NOMO-1 treated with DMSO at 0.1 percent for 48 hours (cell line): ENCODE measurements at regions not wholly inside any gene's neighbourhood (a gene's known extent, or its start where the extent isn't known, plus 50 kb on each side); places are given as distances from the start of the nearest gene placed in this dataset.
"Not testable (repeated sequence)": the region's sequence is repeated elsewhere in the genome, so short reads cannot be mapped to it uniquely, and the experiment has no call there.

ENCODE experiments used
- DNase-seq: peaks from one replicate; lab custom pipeline; 2025; ENCODE audit not compliant: unreplicated experiment; lab: John Stamatoyannopoulos, UW

DNA sequence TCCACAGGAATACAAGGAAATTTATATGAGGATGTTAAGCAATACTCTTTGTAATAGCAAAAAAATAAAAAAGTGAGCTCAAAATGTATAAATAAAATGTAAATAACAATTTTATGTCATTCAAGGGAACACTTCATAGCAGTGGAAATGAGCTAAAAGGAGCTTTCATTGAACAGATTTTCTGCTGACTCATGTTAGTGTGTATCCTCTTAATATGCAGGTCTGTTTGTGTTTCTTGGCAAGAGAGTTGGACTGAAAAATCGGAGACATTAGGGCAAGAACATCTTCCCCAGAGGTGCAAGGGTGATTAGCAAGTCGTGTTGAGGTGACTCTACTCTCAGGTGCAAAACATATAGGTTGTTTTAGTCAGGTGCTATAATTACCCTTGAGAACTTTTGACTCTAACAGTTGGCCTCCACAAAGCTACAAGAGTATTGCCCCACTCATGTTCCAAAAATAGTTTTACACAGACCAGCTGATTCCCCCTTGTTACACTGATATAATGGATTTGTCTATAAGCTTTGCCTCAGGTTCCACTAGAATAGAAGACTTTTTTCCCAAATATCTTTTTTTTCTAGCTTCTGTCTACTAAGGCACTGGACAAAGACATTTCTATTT is 702.9 kb downstream of the TENT5A start:
- no peak for DNase-seq

DNA sequence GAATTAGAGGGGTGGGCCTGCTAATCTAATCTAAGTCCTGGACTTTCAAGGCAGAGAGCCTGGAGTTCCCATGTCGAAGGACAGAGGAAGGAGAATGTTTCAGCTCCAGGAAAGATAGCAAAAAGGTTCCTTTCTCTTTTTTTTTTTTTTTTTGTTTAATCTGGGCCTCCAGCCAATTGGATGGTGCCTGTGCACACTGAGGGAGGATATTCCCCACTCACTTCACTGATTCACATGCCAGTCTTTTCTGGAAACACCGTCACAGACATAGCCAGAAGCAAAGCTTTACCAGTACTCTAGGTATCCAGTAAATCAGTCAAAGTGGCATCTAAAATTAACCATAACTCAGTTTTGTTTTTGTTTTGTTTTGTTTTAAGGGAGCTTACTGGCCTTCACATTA is 721.1 kb downstream of the TENT5A start:
- no peak for DNase-seq

DNA sequence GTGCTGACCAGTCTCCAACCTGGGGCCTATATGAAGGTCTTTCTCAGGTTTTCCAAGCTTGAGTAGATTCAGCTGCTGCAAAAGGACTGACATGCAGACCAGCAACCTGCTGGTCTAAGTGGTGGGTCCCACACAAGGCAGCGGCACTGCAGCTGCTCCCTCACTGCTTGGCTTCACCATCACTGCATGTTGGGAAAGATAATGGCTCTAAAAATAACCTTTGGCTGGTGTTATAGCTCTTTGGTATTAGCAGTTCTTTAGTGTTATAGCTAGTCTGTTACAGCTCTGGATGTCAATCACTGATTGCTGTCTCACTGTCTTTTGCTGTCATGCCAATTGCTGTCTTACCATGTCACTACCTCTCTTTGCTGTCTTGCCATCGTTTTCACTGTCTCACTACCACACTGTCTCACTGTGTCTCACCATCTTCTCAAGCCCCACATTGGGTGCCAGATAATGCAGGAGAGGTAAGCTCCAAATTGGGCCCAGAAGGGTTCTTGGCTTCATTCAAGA is 726.4 kb downstream of the TENT5A start:
- DNase-seq, result no peak

DNA sequence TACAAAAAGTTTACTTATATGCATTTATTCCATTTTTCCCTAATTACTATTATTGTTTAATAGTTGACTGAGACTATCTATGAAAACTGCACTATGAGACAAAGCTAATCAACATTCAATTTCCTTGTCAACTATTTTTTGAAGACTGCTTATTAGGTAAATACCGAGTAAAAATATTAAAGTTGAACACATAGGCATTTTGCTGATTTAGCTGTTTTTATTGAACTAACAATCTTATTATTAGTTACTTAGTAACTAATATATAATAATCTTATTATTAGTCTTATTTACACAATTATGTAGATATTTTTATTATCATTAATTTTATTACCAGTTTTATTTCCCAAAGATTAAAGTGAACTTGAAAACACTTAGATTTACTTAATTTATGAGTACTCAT is 728.8 kb downstream of the TENT5A start:
- DNase-seq, result no peak

DNA sequence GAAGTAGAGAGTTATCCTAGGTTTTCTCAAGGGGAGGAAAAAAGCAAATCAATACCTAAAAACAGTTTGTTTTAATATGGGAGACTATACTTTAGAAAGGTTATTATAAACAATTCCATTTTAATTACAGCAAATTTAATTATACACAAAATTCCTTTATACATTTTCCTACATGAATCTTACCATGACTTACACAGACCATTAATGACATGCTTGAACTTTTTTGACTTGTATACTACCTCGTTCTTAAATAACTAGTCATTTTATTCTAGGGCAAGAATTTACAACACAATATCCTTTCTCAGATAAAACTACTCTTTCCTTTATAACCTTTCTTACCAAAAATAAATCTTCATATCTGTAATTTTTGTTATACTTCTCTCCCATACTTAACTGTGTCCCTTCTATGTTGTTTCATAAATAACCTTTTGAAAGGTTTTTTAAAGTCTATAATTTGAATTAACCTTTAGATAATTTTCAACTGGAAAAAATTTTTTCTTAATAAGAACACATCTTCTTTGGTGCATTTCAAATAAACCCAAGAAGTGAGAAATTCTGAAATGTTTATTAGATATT is 729.4 kb downstream of the TENT5A start:
- DNase-seq, result no peak

DNA sequence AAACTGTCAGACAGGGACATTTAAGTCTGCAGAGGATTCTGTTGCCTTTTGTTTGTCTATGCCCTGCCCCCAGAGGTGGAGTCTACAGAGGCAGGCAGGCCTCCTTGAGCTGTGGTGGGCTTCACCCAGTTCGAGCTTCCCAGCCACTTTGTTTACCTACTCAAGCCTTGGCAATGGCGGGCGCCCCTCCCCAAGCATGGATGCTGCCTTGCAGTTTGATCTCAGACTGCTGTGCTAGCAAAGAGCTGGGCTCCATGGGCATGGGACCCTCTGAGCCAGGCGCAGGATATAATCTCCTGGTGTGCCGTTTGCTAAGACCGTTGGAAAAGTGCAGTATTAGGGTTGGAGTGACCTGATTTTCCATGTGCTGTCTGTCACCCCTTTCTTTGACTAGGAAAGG is 734.9 kb downstream of the TENT5A start:
- DNase-seq, result not testable (repeated sequence)

DNA sequence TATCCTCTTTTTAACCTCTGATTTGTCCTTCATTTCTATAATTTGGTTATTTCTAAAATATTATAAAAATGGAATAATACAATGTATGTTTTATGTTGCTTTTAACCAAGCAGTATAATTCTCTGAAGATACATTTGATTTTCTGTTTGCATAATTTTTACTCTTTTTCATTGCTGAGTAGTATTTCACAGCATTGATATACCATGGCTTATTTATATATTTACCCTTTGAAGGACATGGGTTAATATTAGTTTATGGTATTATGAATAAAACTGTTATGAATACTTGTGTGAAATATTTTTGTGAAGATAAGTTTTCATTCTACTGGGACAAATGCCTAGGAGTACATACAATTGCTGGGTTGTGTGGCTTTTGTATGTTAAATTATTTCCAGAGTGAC is 748.6 kb downstream of the TENT5A start:
- DNase-seq, result no peak

DNA sequence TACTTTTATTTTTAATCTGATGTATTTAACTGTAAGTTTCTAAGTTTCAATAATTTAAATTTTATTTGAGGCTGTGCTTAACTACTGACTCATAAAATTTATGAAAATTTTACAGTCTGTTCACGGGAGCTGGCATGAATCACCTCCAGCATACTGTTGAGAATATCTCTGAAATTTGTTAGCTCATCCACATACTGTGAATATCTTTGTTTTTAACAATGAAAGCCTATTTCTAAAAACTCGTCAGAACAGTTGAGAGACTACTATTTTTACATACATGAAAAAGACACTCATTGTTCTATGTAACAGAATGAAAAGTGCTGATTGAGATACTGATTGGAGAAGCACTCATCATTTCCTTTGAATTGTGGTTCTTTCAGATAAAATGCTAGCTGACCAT is 749.3 kb downstream of the TENT5A start:
- no peak for DNase-seq

DNA sequence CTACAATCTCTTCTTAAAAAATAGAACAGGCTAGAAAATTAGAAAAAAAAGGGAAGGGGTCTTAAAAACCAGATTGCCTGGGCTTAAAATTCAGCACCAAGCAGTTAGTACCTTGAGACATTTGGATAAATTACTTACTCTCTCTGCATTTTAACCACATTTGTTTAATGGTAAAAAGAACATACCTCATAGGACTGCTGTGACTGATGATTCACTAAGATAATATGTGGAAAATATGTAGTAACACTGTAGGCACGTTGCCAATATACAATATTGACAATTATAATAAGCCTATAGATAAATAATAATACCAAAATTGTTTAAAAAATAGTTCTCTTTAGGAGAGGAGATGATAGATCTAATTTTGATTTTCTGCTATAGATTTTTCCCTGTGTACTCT is 750.4 kb downstream of the TENT5A start:
- no peak for DNase-seq

DNA sequence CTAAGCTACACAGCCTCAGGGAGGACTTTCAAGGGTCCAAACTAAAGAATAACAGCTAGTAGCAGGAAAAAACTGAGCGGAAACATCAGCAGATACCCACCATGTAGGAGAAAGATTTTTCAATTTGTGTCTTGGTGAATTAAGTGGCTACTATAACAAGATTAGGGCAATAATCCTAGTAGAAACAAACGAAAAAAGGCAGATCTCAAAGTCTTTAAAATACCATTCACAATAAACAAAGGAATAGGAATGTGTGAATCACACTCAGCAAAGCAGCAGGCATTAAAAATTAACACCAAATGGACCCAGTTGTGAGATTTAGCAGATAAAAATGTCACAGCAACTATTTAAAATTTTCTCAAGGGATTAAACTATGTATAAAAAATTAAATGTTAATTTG is 761.2 kb downstream of the TENT5A start:
- DNase-seq, result no peak

DNA sequence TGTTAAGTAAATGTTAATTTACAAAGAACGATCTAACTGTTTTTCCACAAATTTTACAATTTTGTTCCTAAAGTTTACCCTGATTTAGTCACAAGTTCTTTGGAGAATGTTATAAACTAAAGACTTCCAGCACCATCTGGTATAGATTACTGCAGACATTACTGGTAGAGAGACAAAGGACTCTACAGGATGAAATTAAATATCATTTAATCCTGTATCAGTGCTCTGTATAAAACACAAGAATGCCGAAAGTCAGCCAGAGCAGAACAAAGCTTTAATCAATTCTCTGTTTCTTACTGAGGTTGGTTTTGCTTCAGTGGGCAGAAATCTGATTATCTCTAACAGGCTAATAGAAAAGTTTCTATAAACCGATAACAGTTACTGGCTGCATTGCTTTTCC is 763.6 kb downstream of the TENT5A start:
- DNase-seq, result no peak

DNA sequence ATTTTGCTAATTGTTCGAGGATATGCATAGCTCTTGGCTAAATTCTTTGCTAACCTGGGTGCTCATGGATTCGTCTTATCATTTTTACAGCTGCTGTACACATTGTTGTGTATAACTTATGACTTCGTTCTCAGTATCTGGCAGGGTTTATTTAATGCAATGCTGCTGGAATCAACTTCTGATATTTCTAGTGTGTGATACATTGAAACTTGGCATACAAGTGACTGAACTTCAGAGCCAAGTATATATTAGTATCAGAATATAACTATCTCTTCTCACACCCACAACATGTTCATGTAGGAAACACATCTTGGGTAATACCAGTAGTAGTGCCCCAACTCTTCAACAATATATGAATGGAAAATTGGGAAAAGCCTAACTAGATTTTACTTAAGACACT is 764.2 kb downstream of the TENT5A start:
- no peak for DNase-seq

DNA sequence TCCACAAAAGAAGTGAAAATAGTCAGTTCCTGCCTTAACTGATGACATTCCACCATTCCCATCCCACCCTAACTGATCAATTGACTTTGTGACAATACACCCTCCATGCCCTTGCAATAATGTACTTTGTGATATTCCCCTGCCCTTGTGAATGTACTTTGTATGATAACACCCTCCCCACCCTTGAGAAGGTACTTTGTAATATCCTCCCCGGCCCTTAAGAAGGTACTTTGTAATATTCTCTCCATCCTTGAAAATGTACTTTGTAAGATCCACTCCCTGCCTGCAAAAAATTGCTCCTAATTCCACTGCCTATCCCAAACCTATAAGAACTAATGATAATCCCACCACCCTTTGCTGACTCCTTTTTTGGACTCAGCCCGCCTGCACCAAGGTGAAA is 771.3 kb downstream of the TENT5A start:
- DNase-seq, result not testable (repeated sequence)

DNA sequence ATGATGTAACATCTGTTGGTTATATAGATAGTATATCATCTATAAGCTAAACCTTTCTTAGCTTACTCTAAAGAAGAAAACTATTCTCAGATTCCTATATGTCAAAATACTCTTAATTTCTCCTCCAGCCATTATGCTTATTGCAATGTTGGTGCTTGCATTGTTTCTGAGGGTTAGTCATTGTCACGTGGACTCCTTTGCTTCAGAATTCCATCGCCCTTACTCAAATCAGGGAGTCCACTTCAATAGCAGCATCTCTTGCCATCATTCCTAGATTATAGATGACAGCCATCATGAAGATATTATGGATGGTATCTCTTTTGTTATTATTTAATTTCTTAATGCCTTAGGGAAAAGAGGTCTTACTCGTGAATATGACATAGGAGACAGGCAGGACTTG is 776.1 kb downstream of the TENT5A start:
- DNase-seq, result no peak

DNA sequence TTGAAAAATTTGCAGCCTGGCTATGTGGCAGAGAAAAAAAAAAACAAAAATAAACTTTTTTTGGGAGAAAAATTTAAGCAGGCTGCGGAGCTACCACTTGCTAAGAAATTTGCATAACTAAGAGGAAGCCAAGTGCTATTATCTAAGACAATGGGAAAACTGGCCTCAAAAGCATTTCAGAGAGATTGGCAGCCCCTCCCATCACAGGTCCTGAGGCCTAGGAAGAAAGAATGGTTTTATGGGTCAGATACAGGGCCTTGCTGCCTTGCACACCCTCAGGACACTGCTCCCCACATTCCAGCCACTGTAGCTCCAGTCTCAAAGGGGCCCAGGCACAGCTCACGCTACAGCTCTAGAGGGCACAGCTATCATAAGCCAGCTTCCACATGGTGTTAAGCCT is 777.9 kb downstream of the TENT5A start:
- no peak for DNase-seq

DNA sequence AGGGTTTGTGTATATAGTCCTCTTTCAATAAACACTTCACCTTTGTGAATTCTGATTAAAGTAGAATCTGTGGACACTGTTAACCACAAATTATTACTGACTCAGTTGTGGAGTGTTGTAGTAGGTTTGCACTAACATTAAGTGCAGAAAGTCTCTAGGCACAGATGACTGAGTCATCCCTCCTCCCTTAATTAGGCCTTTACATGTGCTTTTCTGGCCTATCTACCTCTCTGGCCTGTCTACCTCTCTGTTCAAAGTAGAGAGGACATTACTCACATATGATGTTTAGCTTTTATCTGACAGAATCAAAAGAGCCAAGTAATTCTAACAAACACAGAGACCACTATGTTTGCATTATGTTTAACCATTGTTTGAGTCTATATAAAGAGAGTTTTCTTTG is 783.0 kb downstream of the TENT5A start:
- DNase-seq, result no peak

DNA sequence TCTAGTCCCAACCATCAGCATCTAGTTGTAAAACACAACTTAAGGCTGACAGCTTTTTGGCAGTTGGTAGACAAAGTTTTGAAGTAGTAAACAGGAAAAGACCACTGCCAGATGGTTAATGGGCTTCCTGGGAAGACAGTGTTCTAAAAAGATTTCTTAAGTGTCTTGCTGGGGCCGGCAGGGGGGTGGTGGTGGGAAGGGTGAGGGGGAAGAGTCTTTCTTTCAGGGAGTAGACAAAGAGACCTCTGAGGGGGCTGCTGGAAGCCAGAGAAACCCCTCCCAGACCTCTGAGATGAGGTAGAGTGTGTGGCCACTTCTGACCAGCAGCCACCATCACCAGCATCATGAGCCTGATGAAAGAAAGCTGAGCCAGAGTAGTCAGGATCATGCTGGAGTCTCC is 784.9 kb downstream of the TENT5A start:
- DNase-seq, result no peak

DNA sequence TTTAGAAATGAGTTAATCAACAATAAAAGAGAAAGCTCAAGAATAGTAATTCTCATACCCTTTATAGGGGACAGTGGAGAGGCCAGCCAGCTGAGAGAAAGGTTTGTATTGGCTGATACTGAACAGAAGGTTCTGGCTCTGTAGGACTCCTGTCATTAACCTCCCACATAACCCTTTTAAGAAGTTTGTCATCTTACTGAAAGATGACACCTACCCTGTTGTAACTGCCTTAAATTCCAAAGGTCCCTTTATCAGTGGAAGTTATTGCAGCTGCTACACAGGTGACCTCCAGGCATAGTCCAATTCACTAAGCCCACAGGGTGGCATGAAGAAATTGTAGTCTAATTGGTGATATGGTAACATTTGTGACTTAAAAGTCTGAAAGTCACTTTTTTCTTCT is 790.1 kb downstream of the TENT5A start:
- no peak for DNase-seq

DNA sequence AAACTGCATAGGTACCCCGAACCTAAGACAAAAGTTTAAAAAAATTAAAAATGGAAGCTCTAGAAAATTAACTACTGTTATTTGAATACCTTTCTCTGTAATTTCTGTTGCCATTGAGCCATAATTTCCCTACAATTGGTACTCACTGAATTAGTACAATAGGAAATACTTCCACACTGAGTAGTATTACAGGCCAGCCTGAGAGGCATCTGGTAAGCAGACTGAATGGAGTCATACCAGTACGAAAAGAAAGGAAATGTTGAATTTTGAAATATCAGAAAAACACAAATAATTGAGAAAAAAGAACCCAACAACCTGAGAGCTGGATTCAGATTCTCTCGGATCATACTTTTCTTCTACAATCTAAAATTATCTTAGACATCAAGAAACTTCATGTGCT is 791.3 kb downstream of the TENT5A start:
- no peak for DNase-seq

DNA sequence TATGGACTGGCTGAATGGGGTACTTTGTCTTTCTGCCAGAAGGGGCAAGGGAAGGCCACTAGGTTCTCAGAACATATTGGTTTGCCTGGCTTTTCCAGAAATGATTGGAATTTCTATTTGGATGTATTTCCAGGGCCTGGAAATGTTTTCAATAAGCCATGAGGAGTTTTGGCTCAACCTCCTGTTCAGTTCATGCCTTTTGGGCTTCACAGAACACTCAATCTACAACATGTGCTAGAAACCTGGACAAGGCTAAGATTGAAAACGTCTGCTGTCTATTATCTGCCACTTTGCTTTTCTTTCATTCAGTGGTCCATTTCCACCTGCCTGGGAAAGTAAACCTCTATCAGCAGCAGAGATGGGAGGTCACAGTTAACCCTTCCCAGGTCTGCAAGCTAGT is 793.4 kb downstream of the TENT5A start:
- no peak for DNase-seq

DNA sequence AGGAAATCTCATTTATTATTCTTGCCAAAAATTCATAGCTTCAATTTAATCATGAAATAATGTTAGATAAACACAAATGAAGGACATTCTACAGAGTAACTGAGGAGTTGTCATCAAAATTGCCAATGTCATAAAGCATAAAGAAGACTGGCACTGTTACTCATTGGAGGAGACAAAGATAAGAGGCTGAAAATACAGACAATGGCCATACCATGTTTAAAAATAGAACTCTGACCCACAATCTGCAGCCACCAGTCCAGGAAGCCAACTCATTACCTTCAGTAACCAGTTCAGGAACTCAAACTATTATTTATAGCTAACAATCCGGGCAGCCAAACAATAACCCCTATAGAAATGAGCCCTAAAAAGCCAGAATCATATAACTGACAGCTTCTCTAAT is 795.6 kb downstream of the TENT5A start:
- DNase-seq, result no peak

DNA sequence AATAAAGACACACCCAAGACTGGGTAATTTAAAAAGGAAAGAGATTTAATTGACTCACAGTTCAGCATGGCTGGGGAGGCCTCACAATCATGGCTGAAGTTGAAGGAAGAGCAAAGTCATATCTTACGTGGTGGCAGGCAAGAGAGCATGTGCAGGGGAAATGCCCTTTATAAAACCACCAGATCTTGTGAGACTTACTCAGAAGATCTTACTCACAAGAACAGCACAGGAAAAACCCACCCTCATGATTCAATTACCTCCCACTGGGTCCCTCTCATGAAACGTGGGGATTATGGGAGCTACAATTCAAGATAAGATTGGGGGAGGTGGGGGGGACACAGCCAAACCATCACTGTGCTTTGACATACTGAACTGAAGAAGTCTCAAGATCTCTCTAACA is 800.0 kb downstream of the TENT5A start:
- not testable (repeated sequence) for DNase-seq

DNA sequence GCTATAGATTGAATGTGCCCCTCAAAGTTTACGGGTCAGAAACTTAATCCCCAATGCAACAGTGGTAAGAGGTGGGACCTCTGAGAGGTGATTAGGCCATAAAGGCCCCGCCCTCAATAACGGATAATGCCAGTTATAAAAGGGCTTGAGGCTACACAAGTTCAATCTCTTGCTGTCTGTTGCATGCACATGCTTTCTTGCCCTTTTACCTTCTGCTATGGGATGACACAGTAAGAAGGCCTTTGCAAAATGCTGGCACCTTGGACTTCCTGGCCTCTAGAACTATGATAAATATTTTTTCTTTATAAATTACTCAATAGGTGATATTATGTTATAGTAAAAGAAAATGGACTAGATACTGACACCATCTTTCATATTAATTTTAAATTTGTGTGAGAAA is 806.1 kb downstream of the TENT5A start:
- DNase-seq, result no peak
